Non-pigmented ciliary epithelial cell (primary cell): ENCODE measurements at regions not wholly inside any gene's neighbourhood (a gene's known extent, or its start where the extent isn't known, plus 50 kb on each side); places are given as distances from the start of the nearest gene placed in this dataset.
A peak's percentile ranks its signal among the peaks of the same experiment; 100 is the strongest.

ENCODE experiments used
- DNase-seq: peaks from one replicate; pipeline ENCODE4 v3.0.0-alpha.2; 2010; ENCODE audit warnings: low read depth

DNA sequence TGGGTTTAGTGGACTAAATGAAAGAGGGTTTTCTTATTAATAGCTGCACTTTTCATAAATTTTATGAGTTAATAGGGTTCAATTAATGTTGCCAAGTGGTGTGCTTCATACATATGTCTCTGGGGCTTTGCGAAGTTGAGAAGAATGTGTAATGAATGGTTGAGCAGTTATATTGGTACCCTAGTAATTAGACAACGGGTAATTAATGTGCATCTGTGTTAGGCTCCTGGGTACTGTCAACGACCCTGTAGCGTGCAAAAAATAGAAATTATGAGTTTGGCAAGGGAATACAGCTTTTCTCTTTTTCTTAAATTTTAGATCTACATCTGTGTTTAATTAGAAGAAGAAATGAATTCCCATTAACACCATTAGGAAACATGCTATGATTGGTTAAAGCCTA, 1027.7 kb downstream of the ARAP2 start:
- no peak for DNase-seq

DNA sequence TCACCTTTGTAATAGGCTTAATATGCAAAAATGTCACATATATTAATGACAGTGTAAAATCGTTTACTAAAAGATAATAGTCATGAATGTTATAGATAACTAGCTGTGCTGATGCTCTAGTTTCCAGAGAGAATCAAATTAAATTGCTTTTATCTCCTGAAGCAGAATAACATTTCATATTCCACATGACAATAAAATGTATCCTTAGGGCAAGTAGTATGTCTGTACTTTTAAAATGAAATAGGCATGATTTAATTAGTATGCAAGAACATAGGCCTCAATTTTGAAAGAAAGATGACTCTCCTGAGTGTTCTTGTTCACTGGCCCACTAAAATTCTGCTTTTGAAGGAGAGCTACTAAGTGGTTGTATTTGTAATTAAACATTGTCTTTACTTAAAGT, 1027.0 kb downstream of the ARAP2 start:
- DNase-seq = no peak

DNA sequence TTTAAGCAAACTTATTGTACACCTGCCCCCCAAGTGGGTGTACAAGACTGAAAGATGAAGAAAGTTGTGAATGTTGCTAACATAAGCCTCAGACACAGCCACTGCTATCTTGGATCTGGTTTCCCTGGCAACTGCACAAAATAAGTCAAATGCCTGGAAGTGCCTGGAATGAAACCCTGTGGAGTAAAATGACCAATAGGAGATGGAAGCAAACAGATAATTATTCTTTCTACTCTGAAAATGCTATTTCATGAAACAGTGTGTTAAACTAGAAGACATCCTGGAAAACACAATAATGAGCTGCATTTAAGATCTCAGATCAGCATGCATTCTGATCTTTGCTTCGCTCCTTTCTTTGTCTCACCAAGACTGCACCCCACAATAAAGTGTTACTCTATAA, 1016.0 kb downstream of the ARAP2 start:
- DNase-seq = no peak

DNA sequence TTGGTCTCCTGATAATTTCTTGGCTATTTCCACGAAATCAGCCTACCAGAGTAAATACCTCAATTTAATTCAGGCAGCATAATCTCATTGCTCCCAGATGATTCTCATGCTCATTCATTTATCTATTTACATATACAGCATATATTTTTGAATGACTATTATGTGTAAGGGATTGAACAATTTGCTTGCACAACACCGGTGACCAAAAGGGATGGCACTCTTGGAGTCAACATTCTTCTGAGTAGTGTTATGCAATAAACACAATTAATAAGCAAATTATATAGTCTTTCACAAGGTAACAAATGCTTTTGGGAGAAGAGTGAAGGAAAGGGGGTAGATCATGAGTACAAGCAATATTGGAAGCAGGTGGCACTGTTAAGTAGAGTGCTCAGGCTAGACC, 1015.3 kb downstream of the ARAP2 start:
- no peak for DNase-seq

DNA sequence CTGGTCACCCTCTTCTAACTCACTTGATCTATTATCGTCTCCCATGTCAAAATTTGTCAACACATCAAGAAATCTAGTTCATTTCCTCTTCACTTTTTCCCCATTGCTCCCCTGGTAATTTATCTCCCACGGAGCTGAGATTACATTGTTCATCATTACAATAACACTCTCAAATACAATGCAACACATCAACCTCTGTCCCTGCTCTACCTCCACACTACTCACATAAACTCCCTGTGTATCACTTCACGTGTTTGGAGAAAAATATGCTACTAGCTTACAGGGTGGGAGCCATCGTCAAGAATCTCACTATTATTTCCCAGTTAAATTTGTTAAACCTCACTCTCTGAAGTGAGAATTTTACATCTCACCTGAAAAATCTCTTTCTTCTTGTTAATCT, 1006.4 kb downstream of the ARAP2 start:
- no peak for DNase-seq

DNA sequence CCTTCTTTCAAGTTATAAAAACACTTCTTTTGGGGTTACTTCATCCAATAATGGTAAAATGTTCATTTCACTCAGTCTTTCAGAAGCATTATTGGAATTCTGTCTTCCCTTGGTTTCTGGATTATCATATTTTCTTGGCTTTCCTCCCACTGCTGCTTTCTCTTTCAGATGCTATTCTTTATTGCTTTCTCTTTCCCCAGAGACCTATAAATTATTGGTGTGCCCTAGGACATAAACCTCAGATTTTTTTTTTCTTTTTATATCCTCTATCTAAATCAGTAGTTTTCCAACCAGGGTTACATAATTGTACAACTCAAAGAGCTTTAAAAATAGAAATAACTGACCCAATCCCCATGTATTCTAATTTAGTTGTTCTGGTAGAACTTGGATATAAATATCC, 1005.5 kb downstream of the ARAP2 start:
- no peak for DNase-seq

DNA sequence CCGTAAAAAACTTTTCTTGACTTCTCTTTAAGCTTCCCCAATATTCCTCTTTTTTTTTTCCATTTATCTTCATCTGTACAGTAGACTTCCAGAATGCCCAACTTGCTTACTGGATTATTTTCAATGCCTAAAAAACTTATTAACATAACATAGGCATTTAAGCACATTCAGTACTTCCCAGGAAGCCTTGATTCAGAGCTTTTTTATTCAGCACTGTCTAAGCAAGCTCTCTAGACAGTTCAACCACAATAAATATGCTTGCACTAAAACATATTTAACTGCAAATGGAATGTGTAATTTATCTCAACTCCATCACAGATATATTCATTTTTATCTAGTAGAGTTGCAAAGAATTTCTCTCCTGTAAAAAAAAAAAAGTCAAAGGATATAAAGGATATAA, 997.8 kb downstream of the ARAP2 start:
- DNase-seq = no peak

DNA sequence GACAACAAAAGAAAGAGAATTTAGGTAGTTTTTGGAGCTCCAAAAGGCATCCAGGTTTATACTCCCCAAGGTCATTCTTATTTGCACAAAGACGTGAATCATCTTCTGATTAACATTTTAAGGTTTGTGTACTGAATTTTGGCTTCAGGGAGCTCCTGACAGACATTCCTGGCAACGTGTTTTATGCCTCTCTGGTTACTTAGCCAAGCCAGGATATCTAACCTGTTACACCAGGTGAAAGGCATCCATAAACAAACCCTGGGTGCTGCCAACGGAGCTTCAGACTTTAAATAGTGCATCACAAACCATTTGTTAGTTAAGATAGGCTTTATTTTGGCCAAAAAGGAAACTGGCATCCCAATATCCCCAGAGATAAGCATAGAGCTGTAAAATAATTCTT, 997.3 kb downstream of the ARAP2 start:
- no peak for DNase-seq

DNA sequence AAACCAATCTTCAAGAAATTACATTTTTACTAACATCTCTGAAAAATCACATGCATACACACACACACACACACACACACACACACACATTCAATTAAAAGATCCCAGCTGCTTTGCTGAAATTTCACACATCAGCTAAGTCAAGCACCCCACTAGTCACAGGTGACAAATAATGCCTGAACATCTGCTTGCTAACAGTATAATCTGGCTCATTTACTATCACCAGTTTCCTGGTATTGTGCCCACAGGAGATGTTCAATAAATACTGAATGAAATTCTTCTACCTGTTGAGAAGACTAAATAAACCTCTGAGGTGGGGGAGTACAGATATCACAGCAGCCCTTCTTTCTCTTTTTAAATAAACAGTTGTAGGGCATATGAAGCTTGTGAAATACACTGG, 994.0 kb downstream of the ARAP2 start:
- DNase-seq = no peak

DNA sequence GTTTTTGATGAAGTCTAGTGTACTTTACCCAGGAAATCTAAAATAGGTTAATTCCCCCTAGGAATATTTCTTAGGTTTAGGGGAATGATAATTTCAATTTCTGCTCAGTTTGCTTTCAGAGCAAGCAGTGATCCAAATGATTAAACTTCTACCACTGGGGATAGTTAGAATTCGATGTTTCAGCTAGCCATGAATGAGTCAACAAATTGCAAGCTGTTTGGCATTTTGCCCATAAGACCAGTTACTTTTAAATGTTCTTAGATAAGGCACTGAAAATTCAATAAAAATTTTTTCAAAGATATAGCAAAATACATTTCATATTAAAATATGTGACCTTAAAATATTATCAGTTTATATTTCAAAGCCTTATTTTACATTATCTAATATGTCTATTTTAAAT, 993.6 kb downstream of the ARAP2 start:
- DNase-seq = peak; percentile 5

DNA sequence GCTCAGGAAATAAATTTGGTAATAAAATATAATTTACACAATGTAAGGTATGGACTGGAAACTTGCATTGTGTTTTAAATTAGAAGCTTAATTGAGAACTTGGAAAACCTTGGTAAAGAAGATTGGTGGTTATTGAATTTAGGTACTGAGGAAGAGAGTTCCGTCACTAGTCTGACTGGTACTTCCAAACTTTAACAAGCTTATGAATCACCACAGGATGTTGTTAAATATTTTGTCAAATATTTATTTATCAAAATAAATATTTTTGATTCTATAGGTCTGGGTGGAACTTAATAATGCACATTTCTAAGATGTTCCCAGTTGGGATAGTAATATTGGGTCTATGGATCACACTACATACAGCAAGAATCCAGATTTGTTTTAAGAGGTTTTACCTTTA, 992.2 kb downstream of the ARAP2 start:
- DNase-seq = no peak

DNA sequence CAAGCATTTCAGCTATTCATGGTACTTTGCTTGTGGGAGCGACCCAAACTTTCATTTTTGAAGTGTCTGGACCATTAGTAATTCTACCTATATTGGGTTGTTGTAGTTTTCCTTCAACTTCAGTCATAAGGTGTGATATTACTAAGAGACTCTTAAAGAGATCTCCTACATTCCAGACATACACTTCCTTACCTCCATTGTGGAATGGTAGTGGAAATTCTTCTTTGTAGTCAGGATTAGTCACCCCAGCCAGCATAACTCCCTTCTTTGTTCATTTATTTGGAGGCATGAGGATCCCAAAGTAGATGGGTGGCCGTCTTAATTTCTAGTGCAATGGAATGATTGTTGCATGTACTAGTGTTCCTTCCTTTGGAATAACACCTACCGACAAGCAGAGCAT, 991.4 kb downstream of the ARAP2 start:
- DNase-seq = no peak

DNA sequence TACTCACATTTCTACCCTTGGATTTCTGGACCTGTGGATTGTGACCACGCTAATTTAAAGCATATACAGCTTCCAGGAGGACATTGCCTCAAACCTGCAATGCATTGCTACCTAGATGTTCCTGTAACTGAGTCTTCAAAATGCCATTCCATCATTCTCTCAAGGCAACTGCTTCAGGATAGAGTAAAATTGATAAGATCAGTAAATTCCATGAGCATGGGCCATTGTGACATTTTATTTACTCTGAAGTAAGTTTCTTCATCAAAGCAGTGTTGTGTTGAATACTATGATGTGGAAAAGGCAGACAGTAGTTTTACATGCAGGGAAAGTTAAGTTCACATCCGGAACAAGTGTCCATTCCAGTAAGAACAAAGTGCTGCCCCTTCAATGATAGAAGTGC, 991.0 kb downstream of the ARAP2 start:
- DNase-seq = no peak

DNA sequence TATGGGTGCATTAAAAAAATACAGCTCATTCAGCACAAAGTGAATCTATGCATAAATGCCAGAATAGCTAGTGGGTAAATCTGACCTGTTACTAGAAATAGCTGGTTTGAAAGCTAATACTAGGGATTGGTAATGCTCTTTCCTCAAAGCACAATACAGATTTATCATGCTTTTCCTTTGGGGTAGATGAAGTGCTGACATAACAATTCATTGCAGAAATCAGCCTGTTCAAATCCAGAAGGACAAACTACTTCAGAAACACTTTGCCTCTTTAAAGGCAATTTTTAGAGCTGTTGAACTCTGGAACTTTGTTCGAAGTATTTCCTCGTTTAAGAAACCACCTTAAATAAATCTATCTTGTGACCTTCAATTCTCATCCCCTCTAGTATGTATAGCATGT, 957.9 kb downstream of the ARAP2 start:
- no peak for DNase-seq

DNA sequence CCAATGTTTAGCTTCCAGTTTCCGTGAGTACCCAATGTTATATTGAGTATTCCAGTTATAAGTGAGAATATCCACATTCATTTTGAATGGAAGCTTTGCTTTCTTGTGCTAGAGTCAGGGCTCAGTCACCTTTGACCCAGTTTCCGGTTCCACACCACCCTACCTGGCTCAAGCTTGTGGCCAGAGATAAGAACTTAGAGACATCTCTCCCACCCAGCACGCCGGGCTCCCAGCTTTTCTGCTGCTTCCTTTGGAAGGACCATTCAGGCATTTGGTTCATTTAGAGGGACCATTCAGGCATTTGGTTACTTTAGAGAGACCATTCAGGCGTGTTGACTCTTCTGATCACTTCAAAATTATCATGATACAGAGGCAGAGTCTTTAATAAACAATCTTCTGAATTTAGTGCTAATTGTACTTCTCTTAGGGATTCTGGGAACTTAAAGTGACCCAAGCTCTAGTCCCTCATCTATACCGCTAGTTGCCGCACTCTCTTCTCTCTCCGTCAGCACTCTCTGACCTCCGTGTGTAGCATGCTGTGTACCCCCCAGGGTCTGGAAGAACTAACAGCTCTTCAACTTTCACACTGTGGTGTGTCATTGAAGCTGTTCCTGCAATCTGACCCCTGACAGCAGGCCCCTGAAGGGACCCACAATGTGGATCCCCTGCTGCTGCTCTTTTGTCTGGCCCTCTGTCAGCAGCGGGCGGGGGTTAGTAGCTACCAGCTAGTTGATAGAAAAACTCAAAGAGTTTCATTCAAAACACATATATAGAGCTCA, 943.1 kb downstream of the ARAP2 start:
- no peak for DNase-seq

DNA sequence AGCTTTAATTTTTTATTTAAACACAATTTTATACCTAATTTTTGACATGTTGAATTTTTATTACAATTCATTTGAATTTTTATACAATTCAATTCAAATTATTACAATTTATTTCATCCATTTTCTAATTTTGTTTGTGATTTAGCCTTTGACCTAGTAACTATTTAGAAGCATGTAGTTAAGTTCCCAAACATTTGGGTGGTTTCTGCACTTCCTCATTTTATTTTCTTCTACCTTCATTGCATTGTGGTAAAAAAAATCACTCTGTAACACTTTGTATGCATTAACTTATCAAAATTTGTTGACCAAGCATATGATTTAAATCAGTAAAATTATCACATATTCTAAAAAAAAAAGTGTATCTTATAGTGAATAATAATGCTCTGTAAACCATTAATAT, 928.9 kb downstream of the ARAP2 start:
- DNase-seq = no peak

DNA sequence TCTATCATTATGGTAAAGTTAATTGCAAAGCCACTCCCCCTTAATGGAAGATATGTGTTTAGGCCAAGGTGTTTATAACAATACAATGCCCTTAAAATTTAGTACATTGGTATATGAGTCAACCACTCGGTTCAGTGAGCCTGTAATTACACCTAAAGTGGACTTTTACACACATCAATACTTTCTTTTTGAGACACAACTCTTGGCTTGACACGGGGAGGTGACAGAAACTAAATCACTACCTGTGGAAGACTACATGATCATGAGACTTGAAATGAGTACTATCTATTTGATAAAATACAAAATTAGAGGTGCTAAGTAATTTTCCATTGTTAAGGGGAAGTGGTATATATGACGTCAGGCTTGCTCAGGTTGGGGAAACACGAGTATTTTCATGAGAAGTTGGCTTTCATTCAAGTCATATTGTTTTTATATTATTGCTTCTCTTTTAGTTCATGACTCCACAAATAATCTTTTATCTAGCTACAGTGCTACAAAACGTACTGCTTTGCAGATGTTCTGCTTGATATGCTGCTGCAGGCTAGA, 918.3 kb downstream of the ARAP2 start:
- DNase-seq = no peak

DNA sequence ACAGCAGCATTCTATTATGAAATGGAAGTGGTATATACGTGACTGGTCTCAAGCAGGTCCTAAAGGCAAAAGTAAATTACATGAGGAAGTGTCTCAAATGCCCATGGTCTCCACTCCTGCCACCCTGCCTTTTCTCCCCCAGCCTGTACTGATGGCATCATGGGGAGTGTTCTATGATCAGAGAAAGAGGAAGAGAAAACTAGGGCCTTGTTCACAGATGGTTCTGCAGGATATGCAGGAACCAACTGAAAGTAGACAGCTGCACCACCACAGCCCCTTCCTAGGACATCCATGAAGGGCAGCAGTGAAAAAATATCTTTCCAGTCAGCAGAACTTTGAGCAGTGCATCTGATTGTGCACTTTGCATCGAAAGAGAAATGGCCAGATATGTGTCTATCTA, 901.5 kb downstream of the ARAP2 start:
- DNase-seq = no peak

DNA sequence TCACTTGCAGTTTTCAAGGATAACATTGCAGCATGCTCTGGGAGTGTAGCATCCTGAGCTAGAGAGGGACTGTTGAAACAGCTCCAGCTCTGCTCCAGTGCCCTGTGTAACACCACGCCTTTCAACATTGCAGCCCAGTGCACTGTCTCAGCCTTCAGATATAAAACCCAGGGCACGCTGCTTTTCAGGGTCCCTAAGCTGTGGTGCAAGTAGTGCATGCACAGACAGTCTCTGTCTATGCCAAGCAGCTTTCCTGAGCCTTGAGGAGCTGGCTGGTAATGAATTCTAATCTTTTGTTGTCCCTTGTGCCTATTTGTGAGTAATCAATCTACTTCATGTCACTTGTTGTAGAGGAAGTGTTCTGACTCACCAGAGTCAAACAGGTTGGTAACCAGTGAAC, 897.0 kb downstream of the ARAP2 start:
- no peak for DNase-seq

DNA sequence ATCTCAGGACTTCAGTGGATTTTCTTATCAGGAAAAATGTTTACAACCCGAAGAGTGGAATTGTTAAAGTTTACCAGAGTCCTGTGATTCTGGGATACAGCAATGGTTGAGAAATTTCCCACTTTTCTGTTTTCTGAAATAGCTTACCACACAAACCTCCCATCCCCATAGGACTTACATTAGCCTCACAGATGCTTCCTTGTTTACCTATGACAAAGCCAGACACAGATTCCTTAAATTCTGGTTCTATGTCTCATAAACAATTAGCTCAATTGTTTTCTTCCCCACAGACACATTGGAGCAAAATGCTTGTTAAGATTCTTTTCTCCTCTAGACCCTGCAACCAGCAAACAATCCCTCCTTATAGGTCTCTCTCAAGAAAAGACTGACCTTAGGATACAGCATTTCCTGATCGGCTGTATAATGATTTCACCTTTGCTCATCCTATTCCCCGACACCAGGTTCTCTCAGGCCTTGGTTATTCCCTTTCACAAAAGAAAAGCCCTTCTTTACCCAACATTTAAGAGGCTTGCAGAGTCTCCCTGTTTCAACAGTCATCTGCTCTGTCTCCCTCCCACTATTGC, 886.2 kb downstream of the ARAP2 start:
- no peak for DNase-seq

DNA sequence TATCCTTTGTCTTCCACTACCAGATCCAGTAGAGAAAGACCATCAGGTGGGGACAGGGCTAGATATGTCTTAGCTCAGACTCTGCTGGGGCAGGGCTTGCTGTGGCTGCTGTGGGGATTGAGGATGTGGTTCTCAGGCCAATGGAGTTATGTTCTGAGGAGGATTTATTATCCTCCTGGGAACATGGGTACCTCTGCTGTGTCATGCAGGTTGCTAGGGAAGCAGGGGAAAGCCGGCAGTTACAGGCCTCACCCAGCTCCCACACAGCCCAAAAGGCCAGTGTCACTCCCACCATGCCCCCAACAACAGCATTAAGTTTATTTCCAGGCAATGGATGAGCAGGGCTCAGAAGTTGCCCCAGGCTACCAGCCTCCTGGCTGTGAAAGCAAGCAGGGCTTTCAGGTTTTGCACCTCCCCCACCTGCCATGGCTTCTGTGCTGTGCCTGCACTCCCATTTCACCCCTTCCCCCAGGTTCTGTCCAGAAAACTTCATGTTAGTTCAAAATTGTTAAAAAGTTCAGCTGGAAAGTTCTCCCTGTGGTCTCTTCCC, 879.9 kb downstream of the ARAP2 start:
- DNase-seq = no peak

DNA sequence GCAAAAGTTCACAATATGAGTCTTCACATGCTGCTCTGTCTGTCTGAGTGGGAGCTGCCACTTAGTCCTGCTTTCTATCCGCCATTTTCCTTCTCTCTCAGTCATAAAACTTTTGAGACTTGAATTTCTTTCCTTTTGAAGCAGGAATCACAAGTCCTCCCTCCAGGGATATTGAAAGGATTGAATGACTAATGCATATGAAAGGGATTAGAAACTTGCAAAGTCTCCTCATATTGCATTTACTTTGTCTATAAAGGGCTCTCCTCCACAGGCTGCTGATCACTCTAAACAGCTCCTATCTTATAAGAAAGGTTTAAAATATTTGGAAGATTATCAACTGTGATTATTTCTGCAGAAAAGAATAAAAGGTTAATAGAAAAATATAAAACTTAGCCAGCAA, 879.1 kb downstream of the ARAP2 start:
- DNase-seq = no peak

DNA sequence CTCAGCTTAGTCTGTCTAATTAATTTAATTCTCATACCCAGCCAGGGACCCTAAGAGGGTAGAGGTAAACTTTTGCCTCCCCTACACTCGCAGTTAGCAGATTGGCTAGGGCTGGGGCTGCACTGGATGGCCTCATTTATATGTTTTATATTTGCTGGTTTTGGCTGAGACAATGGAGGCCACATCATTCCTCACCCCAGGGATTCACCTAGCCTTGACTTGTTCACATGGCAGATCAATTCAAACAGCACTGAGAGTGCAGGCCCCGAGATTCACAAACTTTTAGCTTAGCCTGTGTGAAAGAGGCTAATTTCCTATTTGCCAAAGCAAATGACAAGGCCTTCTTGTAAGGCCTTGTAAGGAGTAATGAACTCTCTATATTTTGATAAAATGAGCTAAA, 844.4 kb downstream of the ARAP2 start:
- DNase-seq = no peak

DNA sequence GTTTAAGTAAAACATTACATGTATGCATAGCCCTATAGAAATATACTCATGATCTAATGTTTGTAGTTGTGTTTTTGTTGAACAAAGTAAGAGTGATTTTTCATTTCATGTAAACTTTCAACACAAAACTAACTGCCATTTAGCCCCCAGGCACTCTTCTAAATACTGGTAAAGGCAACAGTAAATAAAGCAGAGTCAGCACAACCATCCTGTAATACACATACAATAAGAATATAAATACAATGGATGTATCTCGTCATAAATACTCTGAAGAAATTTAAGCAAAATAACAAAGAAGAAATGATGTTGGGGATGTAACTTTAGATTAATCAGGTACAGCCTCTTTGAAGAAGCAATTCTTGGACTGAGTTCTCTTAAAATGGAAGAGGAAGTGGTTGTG, 821.2 kb downstream of the ARAP2 start:
- no peak for DNase-seq
